ENCODE measurements at regions not wholly inside any gene's neighbourhood (a gene's known extent, or its start where the extent isn't known, plus 50 kb on each side); places are given as distances from the start of the nearest gene placed in this dataset.

GRCh38 chr6:115016593-115016992 lies 673.8 kb upstream of the HS3ST5 start:
- no peak overlapping the region for H3K4me3 ChIP-seq (ENCODE audit: low read depth, low read length)
- no peak for DNase-seq (ENCODE audit: low read depth)
- ChIA-PET POLR2A (no interaction called here), CTCF (no interaction called here)
- no peaks in the 10 kb centered on the region for H3K36me3 ChIP-seq (ENCODE audit: control insufficient read depth, insufficient read depth, low read length)
- no peaks in the 10 kb centered on the region for H3K27me3 ChIP-seq (ENCODE audit: control insufficient read depth, insufficient read depth, low read length)
- TF ChIP-seq CTCF (IDR thresholded peaks at IDR 0.05; ENCODE audit: insufficient read depth, low read depth, low read length): no peak

DNA sequence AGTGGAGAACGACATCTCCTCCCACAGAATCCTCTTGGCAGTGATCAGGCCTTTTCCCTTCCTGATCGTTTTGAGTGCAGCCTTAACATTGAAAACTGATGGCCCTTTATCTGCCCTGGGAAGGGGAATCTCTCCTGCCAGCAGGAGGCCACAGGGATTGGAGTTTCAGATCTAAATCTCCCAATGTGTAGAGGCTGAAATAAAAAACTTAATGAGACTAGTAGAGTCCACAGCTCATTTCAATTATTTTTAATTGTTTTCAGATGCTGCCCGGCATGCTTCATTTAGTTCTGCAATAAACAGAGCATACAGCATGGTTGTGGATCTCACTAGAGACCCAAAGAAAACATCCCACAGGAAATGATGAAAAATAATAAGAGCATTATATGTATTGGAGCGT lies 662.2 kb upstream of the HS3ST5 start:
- no peak for TF ChIP-seq CTCF (IDR thresholded peaks at IDR 0.05; ENCODE audit: insufficient read depth, low read depth, low read length)
- POLR2A ChIA-PET: no interaction called here
- CTCF ChIA-PET: no interaction called here
- Histone ChIP-seq H3K27me3 (ENCODE audit: control insufficient read depth, insufficient read depth, low read length) (no peaks in the 10 kb centered on the region), H3K36me3 (ENCODE audit: control insufficient read depth, insufficient read depth, low read length) (no peaks in the 10 kb centered on the region), H3K4me3 (ENCODE audit: low read depth, low read length) (no peak overlapping the region)
- no peak for DNase-seq (ENCODE audit: low read depth)

DNA sequence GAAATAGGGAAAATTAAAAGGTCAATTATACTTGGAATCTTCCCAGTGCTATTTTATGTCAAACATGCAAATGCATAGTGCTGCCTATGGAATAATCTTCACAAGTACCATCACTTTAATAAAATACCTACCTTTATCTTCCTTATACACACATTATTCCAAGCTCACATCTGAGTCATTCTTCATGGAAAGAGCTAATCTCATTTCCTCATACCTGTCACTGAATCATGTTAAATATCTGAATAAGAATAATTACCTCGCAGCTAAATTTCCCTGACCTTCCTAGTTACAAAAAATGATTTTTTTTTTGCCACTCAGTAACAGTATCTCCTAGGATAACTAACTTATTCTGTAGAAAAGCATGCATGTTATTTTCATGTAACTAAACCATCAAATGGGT lies 661.4 kb upstream of the HS3ST5 start:
- DNase-seq (ENCODE audit: low read depth): no peak
- H3K36me3 ChIP-seq (ENCODE audit: control insufficient read depth, insufficient read depth, low read length): no peaks in the 10 kb centered on the region
- POLR2A ChIA-PET: no interaction called here
- no peak overlapping the region for H3K4me3 ChIP-seq (ENCODE audit: low read depth, low read length)
- CTCF ChIA-PET: interaction anchor here (0.6 kb wide), 2 partner anchors 14 to 105 kb away, joined by 3 read pairs; no protein-coding TSS in a partner anchor
- TF ChIP-seq CTCF (IDR thresholded peaks at IDR 0.05; ENCODE audit: insufficient read depth, low read depth, low read length): no peak
- H3K27me3 ChIP-seq (ENCODE audit: control insufficient read depth, insufficient read depth, low read length): no peaks in the 10 kb centered on the region

GRCh38 chr6:115001731-115002350 lies 659.0 kb upstream of the HS3ST5 start:
- H3K27me3 ChIP-seq (ENCODE audit: control insufficient read depth, insufficient read depth, low read length): no peaks in the 10 kb centered on the region
- ChIA-PET CTCF (no interaction called here), POLR2A (no interaction called here)
- H3K4me3 ChIP-seq (ENCODE audit: low read depth, low read length): no peak overlapping the region
- no peaks in the 10 kb centered on the region for H3K36me3 ChIP-seq (ENCODE audit: control insufficient read depth, insufficient read depth, low read length)
- no peak for TF ChIP-seq CTCF (IDR thresholded peaks at IDR 0.05; ENCODE audit: insufficient read depth, low read depth, low read length)
- no peak for DNase-seq (ENCODE audit: low read depth)

GRCh38 chr6:115000736-115001135 lies 657.9 kb upstream of the HS3ST5 start:
- Histone ChIP-seq H3K4me3 (ENCODE audit: low read depth, low read length) (no peak overlapping the region), H3K27me3 (ENCODE audit: control insufficient read depth, insufficient read depth, low read length) (no peaks in the 10 kb centered on the region), H3K36me3 (ENCODE audit: control insufficient read depth, insufficient read depth, low read length) (no peaks in the 10 kb centered on the region)
- TF ChIP-seq CTCF (IDR thresholded peaks at IDR 0.05; ENCODE audit: insufficient read depth, low read depth, low read length): no peak
- ChIA-PET CTCF (no interaction called here), POLR2A (no interaction called here)
- DNase-seq (ENCODE audit: low read depth): no peak
